ENCODE measurements at regions not wholly inside any gene's neighbourhood (a gene's known extent, or its start where the extent isn't known, plus 50 kb on each side); places are given as distances from the start of the nearest gene placed in this dataset.

GRCh38 chr10:33418301-33418700 is 83.8 kb upstream of the NRP1 start:
- TF ChIP-seq, protein P1, sequence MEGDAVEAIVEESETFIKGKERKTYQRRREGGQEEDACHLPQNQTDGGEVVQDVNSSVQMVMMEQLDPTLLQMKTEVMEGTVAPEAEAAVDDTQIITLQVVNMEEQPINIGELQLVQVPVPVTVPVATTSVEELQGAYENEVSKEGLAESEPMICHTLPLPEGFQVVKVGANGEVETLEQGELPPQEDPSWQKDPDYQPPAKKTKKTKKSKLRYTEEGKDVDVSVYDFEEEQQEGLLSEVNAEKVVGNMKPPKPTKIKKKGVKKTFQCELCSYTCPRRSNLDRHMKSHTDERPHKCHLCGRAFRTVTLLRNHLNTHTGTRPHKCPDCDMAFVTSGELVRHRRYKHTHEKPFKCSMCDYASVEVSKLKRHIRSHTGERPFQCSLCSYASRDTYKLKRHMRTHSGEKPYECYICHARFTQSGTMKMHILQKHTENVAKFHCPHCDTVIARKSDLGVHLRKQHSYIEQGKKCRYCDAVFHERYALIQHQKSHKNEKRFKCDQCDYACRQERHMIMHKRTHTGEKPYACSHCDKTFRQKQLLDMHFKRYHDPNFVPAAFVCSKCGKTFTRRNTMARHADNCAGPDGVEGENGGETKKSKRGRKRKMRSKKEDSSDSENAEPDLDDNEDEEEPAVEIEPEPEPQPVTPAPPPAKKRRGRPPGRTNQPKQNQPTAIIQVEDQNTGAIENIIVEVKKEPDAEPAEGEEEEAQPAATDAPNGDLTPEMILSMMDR (IDR thresholded peaks at IDR 0.05; ENCODE audit: borderline replicate concordance, extremely low read depth, low read length, poor library complexity, severe bottlenecking): no peak
- TF ChIP-seq EZH2 (IDR thresholded peaks at IDR 0.05; ENCODE audit: borderline replicate concordance, low read depth, low read length, severe bottlenecking): no peak
